ENCODE measurements at regions not wholly inside any gene's neighbourhood (a gene's known extent, or its start where the extent isn't known, plus 50 kb on each side); places are given as distances from the start of the nearest gene placed in this dataset.
"Not testable (repeated sequence)": the region's sequence is repeated elsewhere in the genome, so short reads cannot be mapped to it uniquely, and the experiment has no call there.

DNA sequence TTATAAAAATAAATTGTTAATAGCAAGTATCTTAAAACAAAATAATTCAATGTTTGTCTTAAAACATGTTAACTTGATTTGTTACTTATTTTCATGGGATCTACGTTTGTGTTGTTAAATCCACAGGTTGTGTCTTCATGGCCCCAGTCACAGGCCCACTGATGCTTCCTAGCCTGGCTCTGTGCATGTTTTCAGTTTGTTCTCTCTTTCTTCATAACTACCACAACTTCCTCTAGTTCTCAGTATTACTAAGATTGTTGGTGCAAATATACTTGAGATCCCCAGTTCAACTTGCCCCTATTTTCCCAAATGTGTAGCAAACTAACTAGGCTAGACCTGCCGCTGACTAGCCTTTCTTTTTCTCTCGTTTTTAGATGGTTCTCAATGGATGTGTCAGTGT, 250.5 kb downstream of the NRIP1 start:
- no peaks in the 10 kb centered on the region for H3K9me3 ChIP-seq
- H3K4me3 ChIP-seq, result no peak overlapping the region
- TF ChIP-seq POLR2AphosphoS5 (IDR thresholded peaks at IDR 0.05), result no peak
- TF ChIP-seq, protein P1, sequence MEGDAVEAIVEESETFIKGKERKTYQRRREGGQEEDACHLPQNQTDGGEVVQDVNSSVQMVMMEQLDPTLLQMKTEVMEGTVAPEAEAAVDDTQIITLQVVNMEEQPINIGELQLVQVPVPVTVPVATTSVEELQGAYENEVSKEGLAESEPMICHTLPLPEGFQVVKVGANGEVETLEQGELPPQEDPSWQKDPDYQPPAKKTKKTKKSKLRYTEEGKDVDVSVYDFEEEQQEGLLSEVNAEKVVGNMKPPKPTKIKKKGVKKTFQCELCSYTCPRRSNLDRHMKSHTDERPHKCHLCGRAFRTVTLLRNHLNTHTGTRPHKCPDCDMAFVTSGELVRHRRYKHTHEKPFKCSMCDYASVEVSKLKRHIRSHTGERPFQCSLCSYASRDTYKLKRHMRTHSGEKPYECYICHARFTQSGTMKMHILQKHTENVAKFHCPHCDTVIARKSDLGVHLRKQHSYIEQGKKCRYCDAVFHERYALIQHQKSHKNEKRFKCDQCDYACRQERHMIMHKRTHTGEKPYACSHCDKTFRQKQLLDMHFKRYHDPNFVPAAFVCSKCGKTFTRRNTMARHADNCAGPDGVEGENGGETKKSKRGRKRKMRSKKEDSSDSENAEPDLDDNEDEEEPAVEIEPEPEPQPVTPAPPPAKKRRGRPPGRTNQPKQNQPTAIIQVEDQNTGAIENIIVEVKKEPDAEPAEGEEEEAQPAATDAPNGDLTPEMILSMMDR (IDR thresholded peaks at IDR 0.05), result no peak
- no peak for TF ChIP-seq POLR2A (IDR thresholded peaks at IDR 0.05)
- TF ChIP-seq EP300 (IDR thresholded peaks at IDR 0.05; ENCODE audit: low read depth), result no peak
- intact Hi-C loops (cut with DNase I; ENCODE audit: low total_unique reads) (no loop called here), in situ Hi-C loops (cut with MboI; ENCODE audit: low pct_ligation_motif_present in 1 of 4, low pct_unique_long_range_greater_than_20kb in 1 of 4, low sequenced_read_pairs in 3 of 4) (no loop called here)
- no peaks in the 10 kb centered on the region for H3K36me3 ChIP-seq
- H3K27me3 ChIP-seq, result no peaks in the 10 kb centered on the region
- H3K4me1 ChIP-seq, result no peaks in the 10 kb centered on the region
- 88% methylated on average over 3 of the region's 3 CpGs for WGBS, 2 donors (ENCODE audit: low coverage in 1 of 2)
- no peak overlapping the region for H3K27ac ChIP-seq
- no peak for DNase-seq

DNA sequence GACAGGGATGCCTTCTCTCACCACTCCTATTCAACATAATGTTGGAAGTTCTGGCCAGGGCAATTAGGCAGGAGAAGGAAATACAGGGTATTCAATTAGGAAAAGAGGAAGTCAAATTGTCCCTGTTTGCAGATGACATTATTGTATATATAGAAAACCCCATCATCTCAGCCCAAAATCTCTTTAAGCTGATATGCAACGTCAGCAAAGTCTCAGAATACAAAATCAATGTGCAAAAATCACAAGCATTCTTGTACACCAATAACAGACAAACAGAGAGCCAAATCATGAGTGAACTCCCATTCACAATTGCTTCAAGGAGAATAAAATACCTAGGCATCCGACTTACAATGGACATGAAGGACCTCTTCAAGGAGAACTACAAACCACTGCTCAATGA, 258.1 kb upstream of the SAMSN1 start:
- in situ Hi-C loops (cut with MboI; ENCODE audit: low pct_ligation_motif_present in 1 of 4, low pct_unique_long_range_greater_than_20kb in 1 of 4, low sequenced_read_pairs in 3 of 4); intact Hi-C loops (cut with DNase I; ENCODE audit: low total_unique reads); H3K4me3 ChIP-seq: not testable (repeated sequence)

DNA sequence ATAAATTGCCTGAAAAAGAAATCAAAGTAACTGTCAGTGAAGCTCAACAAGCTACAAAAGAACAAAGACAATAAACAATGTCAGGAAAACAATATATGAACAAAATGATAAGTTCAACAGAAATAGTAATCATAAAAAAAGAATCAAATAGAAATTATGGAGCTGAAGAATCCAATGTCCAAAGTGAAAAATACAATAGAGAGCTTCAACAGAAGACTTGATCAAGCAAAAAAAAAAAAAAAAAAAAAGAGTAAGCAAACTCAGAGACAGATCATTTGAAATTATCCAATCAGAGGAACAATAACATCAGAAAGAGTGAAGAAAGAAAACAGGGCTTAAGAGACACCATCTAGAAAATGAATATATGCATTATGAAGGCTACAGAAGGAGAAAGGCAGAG, 251.4 kb upstream of the SAMSN1 start:
- in situ Hi-C loops (cut with MboI; ENCODE audit: low pct_ligation_motif_present in 1 of 4, low pct_unique_long_range_greater_than_20kb in 1 of 4, low sequenced_read_pairs in 3 of 4) (no loop called here), intact Hi-C loops (cut with DNase I; ENCODE audit: low total_unique reads) (no loop called here)
- TF ChIP-seq, protein P1 (IDR thresholded peaks at IDR 0.05), result no peak
- TF ChIP-seq EP300 (IDR thresholded peaks at IDR 0.05; ENCODE audit: low read depth) (no peak), POLR2AphosphoS5 (IDR thresholded peaks at IDR 0.05) (no peak), POLR2A (IDR thresholded peaks at IDR 0.05) (no peak)
- Histone ChIP-seq H3K27me3 (no peaks in the 10 kb centered on the region), H3K27ac (no peak overlapping the region), H3K4me1 (no peaks in the 10 kb centered on the region), H3K36me3 (no peaks in the 10 kb centered on the region), H3K4me3 (no peak overlapping the region), H3K9me3 (peaks cover 19 to 22% of the 10 kb centered on the region in 2 donors)
- DNase-seq, result no peak

More for the DNA sequence above, 258.1 kb upstream of the SAMSN1 start:
- not testable (repeated sequence) for H3K27ac ChIP-seq, H3K27me3 ChIP-seq, DNase-seq, H3K9me3 ChIP-seq, H3K36me3 ChIP-seq, H3K4me1 ChIP-seq
- WGBS, 2 donors (ENCODE audit: low coverage in 1 of 2), result 71 to 91% methylated on average over 1 to 2 of the region's 2 CpGs

DNA sequence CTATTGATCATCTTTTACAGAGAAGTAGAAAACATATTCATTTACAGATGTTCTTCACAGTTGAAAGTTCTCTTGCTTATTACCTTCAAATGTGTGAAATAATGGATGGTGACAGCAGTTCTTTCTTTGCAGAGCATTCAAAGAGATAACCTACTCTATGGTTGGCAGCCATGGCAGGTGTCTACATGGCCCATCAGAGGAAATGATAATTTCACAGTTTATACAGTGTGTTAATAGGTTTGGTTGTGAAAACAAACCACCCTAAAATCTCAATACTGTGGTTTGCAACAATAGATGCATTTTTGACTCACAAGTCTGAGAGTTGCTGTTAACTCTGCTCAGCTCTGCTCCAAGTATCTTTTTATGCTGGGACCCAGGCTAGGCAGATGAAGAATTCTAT, 241.2 kb upstream of the SAMSN1 start:
- Histone ChIP-seq H3K27me3 (no peaks in the 10 kb centered on the region), H3K4me3 (no peak overlapping the region), H3K9me3 (no peaks in the 10 kb centered on the region), H3K4me1 (no peaks in the 10 kb centered on the region), H3K27ac (no peak overlapping the region), H3K36me3 (no peaks in the 10 kb centered on the region)
- intact Hi-C loops (cut with DNase I; ENCODE audit: low total_unique reads), result no loop called here
- in situ Hi-C loops (cut with MboI; ENCODE audit: low pct_ligation_motif_present in 1 of 4, low pct_unique_long_range_greater_than_20kb in 1 of 4, low sequenced_read_pairs in 3 of 4), result no loop called here
- TF ChIP-seq EP300 (IDR thresholded peaks at IDR 0.05; ENCODE audit: low read depth) (no peak), POLR2AphosphoS5 (IDR thresholded peaks at IDR 0.05) (no peak), POLR2A (IDR thresholded peaks at IDR 0.05) (no peak)
- TF ChIP-seq, protein P1 (IDR thresholded peaks at IDR 0.05), result no peak
- no peak for DNase-seq

DNA sequence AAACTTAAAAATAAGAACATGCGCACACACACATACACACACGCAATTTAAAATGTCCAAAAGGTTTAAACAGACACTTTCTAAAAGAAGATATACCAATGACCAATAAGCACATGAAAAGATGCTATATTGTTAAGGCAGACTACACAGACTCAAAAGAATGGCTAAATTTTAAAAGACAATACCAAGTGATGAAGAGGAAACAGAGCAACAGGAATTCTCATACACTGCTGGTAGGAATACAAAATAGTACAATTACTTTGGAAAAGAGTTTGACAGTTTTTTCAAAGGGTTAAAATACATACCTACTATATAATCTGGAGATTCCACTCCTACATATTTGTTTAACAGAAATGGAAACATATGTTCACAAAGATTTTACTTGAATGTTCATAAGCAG, 239.6 kb upstream of the SAMSN1 start:
- in situ Hi-C loops (cut with MboI; ENCODE audit: low pct_ligation_motif_present in 1 of 4, low pct_unique_long_range_greater_than_20kb in 1 of 4, low sequenced_read_pairs in 3 of 4) (no loop called here), intact Hi-C loops (cut with DNase I; ENCODE audit: low total_unique reads) (no loop called here)
- TF ChIP-seq EP300 (IDR thresholded peaks at IDR 0.05; ENCODE audit: low read depth) (no peak), POLR2A (IDR thresholded peaks at IDR 0.05) (no peak), POLR2AphosphoS5 (IDR thresholded peaks at IDR 0.05) (no peak)
- TF ChIP-seq, protein P1 (IDR thresholded peaks at IDR 0.05), result no peak
- Histone ChIP-seq H3K27ac (no peak overlapping the region), H3K36me3 (no peaks in the 10 kb centered on the region), H3K27me3 (no peaks in the 10 kb centered on the region), H3K4me3 (no peak overlapping the region), H3K4me1 (no peaks in the 10 kb centered on the region), H3K9me3 (no peaks in the 10 kb centered on the region)
- 95 to 96% methylated on average over 2 of the region's 2 CpGs for WGBS, 2 donors (ENCODE audit: low coverage in 1 of 2)
- no peak for DNase-seq
